Motor neuron (in vitro differentiated cells): ENCODE measurements at regions not wholly inside any gene's neighbourhood (a gene's known extent, or its start where the extent isn't known, plus 50 kb on each side); places are given as distances from the start of the nearest gene placed in this dataset.
A peak's percentile ranks its signal among the peaks of the same experiment; 100 is the strongest.

Experiments
- ATAC-seq, 8 experiments: fragments of 200-7000 bp; cut with Tn5 transposase; replicated peaks in 6 of 8; 2 replicates each; pipeline ENCODE4 v1.8.0; 2021; ENCODE audit warnings: mild to moderate bottlenecking in 8 of 8, moderate library complexity in 8 of 8
- H3K27ac ChIP-seq, 2 donors: fragments of 250-450 bp; sonication (Bioruptor Pico); 2 replicates each; pipeline ENCODE4 v1.9.0; 2021; ENCODE audit warnings: antibody characterized with exemption in 2 of 2, mild to moderate bottlenecking in 2 of 2, moderate library complexity in 1 of 2
- H3K4me1 ChIP-seq, 2 donors: fragments of 250-450 bp; sonication (Bioruptor Pico); replicated peaks in 1 of 2; 2 replicates each; pipeline ENCODE4 v1.6.1; 2021; ENCODE audit warnings: antibody characterized with exemption in 2 of 2, mild to moderate bottlenecking in 2 of 2, moderate library complexity in 1 of 2
- H3K4me3 ChIP-seq, 5 donors: fragments of 250-450 bp; sonication (Bioruptor Pico); 2 replicates each; pipeline ENCODE4 v1.9.0; 2021; ENCODE audit warnings: antibody characterized with exemption in 5 of 5, mild to moderate bottlenecking in 5 of 5, moderate library complexity in 4 of 5
- WGBS, 10 experiments: fragments of 450-650 bp; shearing (Covaris generic); methylation state at CpG; one replicate each; pipeline ENCODE4 v1.0.0; 2022; 5-methylcytosine and 5-hydroxymethylcytosine counted together
- in situ Hi-C, 9 experiments: fragments of 400-800 bp; cut with MboI; loops; one replicate each; pipeline ENCODE4 v1.15.0; 2021; ENCODE audit warnings: low sequenced_read_pairs in 9 of 9, low pct_unique_long_range_greater_than_20kb in 2 of 9; ENCODE audit not compliant: unreplicated experiment in 9 of 9

DNA sequence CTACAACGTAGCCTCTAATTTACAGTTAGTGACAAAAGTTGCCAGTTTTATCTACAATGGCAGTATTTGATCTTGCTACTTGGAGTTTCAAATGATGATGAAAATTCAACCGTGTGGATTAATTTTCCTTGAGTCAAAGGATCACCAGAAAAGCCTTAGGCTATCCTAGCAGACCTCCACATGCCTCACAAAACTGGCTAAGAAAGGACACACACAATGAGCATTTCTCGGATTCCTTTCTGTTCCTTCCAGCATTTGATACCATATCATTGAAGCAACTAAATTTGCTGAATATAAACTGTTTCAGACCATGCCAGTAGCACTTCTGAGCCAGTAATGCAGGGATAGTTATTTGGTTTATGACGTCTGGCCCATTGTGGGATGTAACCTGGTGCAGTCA is 587.4 kb upstream of the MDFIC2 start:
- Histone ChIP-seq H3K4me3 (no peak overlapping the region), H3K27ac (no peak overlapping the region), H3K4me1 (no peaks in the 10 kb centered on the region)
- in situ Hi-C loops: no loop called here
- no peak for ATAC-seq
- WGBS, 10 experiments: 44 to 100% (median 87%) methylated on average over 1 to 4 of the region's 4 CpGs

DNA sequence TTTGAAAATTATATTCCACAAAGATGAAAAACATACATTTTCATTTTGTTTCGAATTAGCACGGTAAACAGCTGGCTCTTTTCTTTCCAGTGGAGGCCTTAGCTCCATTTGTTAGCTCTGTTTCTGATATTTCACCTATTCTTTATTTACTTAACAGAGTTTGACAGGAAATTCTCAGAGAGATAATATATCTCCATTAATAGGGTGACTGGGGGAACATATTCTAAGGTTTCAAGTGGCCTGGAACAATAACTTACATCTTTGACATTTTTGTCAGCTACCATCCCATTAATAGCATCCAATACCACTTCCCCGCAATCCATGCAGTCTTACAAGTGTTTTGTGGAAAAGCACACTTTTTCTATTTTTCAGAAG is 577.6 kb upstream of the MDFIC2 start:
- 50 to 100% (median 92%) methylated on average over 1 to 3 of the region's 3 CpGs for WGBS, 10 experiments
- ATAC-seq: peak in 3 of 8 experiments; percentile 21 to 50 (median 26)
- H3K4me1 ChIP-seq: peaks cover 0 to 9% of the 10 kb centered on the region in 2 donors
- no peak overlapping the region for H3K27ac ChIP-seq
- in situ Hi-C loops: no loop called here
- H3K4me3 ChIP-seq: no peak overlapping the region

DNA sequence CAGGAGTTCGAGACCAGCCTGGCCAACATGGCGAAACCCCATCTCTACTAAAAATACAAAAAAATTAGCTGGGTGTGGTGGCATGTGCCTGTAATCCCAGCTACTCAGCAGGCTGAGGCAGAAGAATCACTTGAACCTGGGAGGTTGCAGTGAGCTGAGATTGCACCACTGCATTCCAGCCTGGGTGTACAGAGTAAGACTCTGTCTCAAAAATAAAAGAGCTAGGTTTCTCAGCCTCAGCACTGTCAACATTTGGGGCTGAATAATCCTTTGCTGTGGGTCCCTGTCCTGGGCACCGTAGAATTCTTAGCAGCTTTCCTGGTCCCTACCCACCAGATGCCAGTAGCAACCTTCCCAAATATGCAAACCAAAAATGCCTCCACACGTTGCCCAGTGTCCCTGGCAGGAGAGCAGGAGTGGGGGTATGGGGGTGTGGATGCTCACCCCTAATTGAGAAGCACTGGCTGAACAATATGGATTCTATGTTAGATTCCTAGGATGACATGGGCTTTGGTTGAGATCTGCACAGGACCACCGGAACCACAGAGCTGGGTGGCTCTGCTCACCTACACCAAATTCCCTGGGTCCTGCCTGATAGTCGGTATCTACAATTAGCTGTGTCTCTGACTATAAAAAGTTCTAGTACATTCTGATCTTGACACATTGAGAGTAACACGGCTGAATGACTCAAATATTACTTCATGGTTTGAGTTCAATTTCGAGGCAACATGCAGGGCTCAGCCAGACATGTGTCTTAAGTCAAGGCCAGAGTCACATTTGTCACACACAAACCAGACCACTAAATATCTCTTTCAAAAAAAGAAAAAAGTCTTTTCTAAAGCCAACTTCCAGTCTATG is 577.0 kb upstream of the MDFIC2 start:
- no peak overlapping the region for H3K4me3 ChIP-seq
- H3K4me1 ChIP-seq: peaks cover 0 to 9% of the 10 kb centered on the region in 2 donors
- WGBS, 10 experiments: 16 to 100% (median 71%) methylated on average over 1 to 4 of the region's 8 CpGs
- no peak overlapping the region for H3K27ac ChIP-seq
- in situ Hi-C loops: no loop called here
- ATAC-seq: peak in 2 of 8 experiments; percentile 26 to 28

DNA sequence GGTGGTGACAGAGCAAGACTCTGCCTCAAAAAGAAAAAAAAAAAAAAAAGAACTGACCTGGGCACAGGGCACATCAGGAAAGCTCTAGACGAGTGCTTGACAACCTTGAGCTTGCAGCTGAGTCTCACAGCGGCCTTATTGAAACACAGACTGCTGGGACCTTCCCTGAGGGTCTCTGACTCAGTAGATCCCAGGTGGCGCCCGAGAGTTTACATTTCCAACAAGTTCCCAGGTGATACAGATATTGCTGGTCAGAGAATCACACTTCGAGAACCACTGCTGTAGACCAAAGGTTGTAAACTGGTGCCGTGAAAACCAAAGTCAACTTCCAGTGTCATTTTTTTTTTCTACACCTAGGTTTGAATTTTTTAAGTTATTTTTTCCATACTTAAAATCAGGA is 573.2 kb upstream of the MDFIC2 start:
- 58 to 100% (median 97%) methylated on average over 1 to 6 of the region's 6 CpGs; no CpG with 5 or more reads in 2 of the 10 experiments for WGBS, 10 experiments
- Histone ChIP-seq H3K4me3 (no peak overlapping the region), H3K27ac (no peak overlapping the region), H3K4me1 (peaks cover 0 to 6% of the 10 kb centered on the region in 2 donors)
- in situ Hi-C loops: no loop called here
- ATAC-seq: no peak

DNA sequence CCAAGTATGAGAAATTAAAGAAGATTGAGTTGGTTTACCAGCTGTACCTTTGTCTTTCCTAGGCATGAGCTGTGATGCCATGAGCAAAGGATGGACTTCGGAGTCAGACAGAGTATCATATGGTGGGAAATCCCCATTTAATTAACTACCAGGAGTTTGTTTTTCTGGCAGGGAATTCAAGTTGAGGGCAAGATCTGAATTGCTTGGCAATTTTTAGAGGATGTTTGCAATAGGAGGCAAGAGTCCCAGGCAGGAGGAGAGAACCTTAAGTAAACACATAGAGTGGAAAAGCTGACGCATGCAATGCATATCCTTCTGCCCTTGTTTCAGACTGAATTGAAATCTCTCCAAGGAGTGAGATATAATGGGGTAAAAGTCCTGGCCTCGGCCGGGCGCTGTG is 569.7 kb upstream of the MDFIC2 start:
- WGBS, 10 experiments: 73 to 100% (median 93%) methylated on average over 1 to 5 of the region's 5 CpGs; no CpG with 5 or more reads in 1 of the 10 experiments

DNA sequence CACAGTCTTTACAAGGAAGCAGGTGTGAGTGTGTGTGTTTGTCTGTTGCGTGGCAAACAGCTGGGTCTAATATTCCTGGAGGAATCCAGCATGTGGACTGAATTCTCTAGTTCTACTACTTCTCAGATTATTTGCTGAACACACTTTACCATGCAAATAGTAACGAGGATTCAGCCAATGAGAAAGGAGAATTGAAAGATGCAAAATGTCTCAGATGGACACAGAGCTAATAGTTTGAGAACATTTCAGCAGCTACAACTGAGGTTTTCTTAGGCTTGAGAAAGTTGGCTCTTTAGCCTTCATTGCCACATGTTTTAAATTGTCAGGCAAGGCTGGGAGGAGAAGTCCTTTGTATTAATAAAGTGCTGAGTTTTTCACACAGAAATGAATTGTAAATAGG is 568.0 kb upstream of the MDFIC2 start:
- Histone ChIP-seq H3K4me3 (no peak overlapping the region), H3K27ac (no peak overlapping the region), H3K4me1 (no peaks in the 10 kb centered on the region)
- in situ Hi-C loops: no loop called here
- 24 to 100% (median 68%) methylated on average over 1 to 2 of the region's 2 CpGs; no CpG with 5 or more reads in 4 of the 10 experiments for WGBS, 10 experiments
- peak in 2 of 8 experiments; percentile 68 to 86 for ATAC-seq

More for the DNA sequence above, 569.7 kb upstream of the MDFIC2 start:
- in situ Hi-C loops: no loop called here
- H3K4me1 ChIP-seq: no peaks in the 10 kb centered on the region
- no peak for ATAC-seq
- no peak overlapping the region for H3K4me3 ChIP-seq
- H3K27ac ChIP-seq: no peak overlapping the region

DNA sequence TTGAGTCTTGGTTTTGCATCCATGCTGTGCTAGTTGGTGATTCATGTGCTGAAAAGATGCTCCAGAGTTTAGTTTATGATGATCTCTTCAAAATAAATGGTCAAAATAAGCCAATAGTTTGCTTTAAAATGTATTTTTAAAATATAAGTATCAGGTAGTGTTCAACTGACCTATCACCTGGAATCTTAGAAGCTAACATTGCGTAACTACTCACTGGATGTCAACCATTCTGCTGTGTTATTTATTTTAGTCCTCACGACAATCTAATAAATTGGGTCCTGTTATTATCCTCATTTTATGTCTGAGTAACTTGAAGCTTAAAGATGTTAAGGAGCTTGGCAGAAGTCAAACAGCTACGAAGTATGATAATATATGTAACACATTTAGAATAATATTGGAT is 563.7 kb upstream of the MDFIC2 start:
- WGBS, 10 experiments: 45 to 100% (median 86%) methylated on average over 1 to 3 of the region's 3 CpGs
- H3K4me3 ChIP-seq: no peak overlapping the region
- no peaks in the 10 kb centered on the region for H3K4me1 ChIP-seq
- no peak for ATAC-seq
- in situ Hi-C loops: no loop called here
- H3K27ac ChIP-seq: no peak overlapping the region

DNA sequence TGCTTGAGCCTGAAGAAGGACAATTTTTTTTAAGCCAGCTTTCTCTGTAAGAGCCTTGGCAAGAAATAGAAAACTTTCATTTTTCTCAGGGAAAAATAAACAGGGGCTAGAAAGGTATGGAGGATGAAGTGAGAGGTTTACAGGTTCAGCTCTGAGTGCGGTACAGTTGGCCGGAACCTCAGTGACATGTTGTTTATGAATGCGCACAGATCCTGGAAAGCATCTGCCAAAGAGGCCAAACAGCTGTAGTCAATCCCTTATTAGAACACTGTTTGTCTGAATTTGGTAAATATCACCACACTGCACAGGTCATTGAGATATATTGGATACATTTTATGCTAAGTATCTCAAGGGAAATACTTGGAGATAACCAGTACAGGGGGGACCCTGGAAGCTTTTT is 561.8 kb upstream of the MDFIC2 start:
- 85 to 100% (median 96%) methylated on average over 1 to 3 of the region's 3 CpGs; no CpG with 5 or more reads in 4 of the 10 experiments for WGBS, 10 experiments
- Histone ChIP-seq H3K27ac (no peak overlapping the region), H3K4me1 (no peaks in the 10 kb centered on the region), H3K4me3 (no peak overlapping the region)
- in situ Hi-C loops: no loop called here
- no peak for ATAC-seq

DNA sequence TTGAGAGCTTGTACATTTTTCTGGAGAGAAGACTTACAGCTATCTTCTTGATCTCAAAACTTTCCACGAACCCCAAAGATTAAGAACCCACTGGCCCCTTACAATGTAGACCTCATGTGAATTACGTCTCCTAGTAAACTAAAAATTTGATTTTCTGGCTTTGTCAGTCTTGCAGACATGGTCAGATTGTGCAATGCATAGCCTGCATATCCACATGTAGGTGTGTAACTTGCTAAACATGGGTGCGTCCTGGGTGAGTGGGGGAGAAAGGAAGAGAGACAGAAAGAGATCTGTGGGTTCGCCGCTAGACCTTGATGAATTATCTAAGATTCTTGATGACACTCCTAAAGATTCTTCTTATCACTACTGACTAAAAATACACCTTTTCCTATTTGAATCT is 561.2 kb upstream of the MDFIC2 start:
- WGBS, 10 experiments: 79 to 100% (median 94%) methylated on average over 1 to 5 of the region's 5 CpGs; no CpG with 5 or more reads in 2 of the 10 experiments
- no peak for ATAC-seq

DNA sequence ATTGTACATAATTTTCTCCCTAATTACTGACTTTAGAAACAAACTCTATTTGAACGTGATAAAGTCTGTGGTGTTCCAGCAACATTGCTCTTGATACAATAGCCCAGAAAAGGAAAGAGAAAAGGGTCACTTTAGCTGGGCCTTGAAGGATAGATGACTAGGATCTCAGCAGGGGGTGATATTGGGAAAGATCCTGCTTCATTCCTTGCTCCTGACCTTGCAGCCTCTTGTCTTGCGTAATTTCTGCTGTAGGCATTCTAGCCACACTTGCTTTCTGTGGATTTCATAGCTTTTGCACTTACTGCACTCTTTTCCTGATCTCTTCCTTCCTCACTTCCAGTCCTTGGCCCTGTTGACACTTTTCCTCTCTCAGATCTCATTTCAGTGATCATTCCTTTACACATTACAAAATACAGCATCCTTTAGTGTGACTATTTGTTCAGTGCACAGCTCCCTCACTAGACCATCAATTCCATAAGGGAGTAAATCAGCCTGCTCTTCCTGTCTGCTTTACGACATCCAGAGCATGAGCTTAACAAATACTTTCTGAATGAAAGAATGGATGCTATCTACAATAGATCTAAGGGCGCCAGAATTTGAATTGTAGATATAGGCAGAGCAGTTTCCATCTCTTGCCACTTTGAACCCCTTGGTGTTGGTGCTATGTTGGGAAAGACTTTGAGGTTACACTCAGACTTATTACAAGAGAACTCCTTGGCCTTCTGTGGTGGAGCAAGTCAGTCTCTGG is 559.6 kb upstream of the MDFIC2 start:
- 32 to 87% (median 71%) methylated on average over 1 to 4 of the region's 4 CpGs; no CpG with 5 or more reads in 1 of the 10 experiments for WGBS, 10 experiments
- peak in 2 of 8 experiments; percentile 60 to 83 for ATAC-seq
- Histone ChIP-seq H3K4me1 (no peaks in the 10 kb centered on the region), H3K4me3 (no peak overlapping the region), H3K27ac (no peak overlapping the region)
- in situ Hi-C loops: no loop called here

More for the DNA sequence above, 561.2 kb upstream of the MDFIC2 start:
- Histone ChIP-seq H3K4me3 (no peak overlapping the region), H3K27ac (no peak overlapping the region), H3K4me1 (no peaks in the 10 kb centered on the region)
- in situ Hi-C loops: no loop called here

DNA sequence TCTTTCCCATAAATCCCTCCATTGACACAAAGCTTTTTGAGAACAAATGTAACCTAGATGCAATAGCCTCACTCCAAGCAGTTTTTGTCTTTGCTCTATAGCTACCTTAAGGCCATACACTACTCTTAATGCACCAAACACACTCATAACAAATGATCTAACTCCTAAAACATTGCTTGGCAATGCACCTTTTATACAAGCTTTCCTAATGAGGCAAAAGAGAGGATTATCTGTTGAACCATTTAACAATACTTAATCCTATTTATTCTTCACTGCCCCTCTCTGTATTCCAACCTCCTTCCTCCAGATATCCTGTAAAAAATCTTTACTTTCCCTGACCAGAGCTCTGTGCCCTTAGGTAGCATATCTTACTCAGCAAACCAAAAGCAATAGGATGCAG is 558.1 kb upstream of the MDFIC2 start:
- no peaks in the 10 kb centered on the region for H3K4me1 ChIP-seq
- no peak overlapping the region for H3K27ac ChIP-seq
- no peak overlapping the region for H3K4me3 ChIP-seq
- in situ Hi-C loops: no loop called here
- ATAC-seq: no peak

DNA sequence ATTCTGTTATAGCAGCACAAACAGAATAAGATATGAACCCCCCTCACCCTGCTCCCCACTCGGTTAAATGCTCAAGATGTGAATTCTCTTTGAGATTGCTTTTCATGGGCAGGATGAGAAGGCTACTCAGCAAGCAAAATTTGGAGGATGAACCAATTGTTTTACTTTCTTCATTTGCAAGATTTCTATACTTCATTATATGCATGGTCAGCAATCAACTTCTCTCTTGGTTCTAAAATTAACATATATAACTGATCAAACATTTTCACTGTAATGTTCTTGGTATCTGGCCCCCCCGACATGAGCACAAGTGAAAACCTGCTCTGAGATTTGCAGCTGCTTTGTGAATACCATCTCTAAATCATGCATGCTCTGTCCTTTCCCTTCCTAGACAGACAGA is 556.1 kb upstream of the MDFIC2 start:
- WGBS, 10 experiments: 29 to 100% (median 88%) methylated on average over 1 to 2 of the region's 2 CpGs; no CpG with 5 or more reads in 3 of the 10 experiments
- in situ Hi-C loops: no loop called here
- Histone ChIP-seq H3K4me1 (no peaks in the 10 kb centered on the region), H3K27ac (no peak overlapping the region), H3K4me3 (no peak overlapping the region)
- ATAC-seq: no peak

DNA sequence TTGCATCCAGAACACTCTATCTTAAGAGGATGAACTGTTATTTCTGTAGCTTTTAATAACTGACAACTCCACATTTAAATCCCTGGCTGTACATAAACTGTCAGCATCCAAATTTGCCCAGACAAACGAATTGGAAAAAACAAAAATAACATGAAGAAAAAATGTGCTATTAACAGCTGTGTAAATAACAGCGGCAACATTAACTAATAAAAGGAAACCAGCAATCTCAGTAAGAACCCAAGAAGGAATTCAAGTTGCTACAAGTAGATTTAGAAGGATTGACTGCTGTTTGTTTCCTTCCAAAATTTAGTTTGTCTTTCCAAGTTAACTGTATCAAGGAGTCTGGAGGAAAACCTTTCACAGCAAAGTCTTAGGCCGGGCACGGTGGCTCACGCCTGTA is 550.6 kb upstream of the MDFIC2 start:
- in situ Hi-C loops: no loop called here
- WGBS, 10 experiments: 0 to 86% (median 77%) methylated on average over 1 to 5 of the region's 5 CpGs; no CpG with 5 or more reads in 1 of the 10 experiments
- no peak for ATAC-seq
- no peak overlapping the region for H3K27ac ChIP-seq
- H3K4me3 ChIP-seq: no peak overlapping the region
- H3K4me1 ChIP-seq: no peaks in the 10 kb centered on the region
